Cardiac septum (tissue), 1 donor: ENCODE measurements at regions not wholly inside any gene's neighbourhood (a gene's known extent, or its start where the extent isn't known, plus 50 kb on each side); places are given as distances from the start of the nearest gene placed in this dataset.

Experiments used
- DNase-seq: peaks from one replicate; pipeline ENCODE4 v3.0.0-alpha.2; 2020; ENCODE audit warnings: low spot score
- intact Hi-C: fragments of 100-400 bp; cut with DNase I; formaldehyde crosslinking; loops from one replicate; pipeline ENCODE4 v1.14.0; 2022
- donor health status: DM: no; HTN: no; CAD: no.

DNA sequence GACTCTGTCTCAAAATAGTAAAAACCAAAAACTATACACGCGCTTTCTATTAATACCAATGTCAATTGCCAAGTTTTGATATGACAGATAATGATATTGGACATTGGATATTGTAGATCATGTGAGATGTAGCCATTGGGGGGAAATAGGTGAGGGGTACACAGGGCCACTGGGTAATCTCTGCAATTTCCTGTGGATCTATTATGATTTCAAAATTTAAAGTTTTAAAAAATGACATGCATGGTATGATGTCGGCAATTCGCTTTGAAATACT is 266.0 kb downstream of the PARN start:
- intact Hi-C loops = no loop called here
- no peak for DNase-seq

DNA sequence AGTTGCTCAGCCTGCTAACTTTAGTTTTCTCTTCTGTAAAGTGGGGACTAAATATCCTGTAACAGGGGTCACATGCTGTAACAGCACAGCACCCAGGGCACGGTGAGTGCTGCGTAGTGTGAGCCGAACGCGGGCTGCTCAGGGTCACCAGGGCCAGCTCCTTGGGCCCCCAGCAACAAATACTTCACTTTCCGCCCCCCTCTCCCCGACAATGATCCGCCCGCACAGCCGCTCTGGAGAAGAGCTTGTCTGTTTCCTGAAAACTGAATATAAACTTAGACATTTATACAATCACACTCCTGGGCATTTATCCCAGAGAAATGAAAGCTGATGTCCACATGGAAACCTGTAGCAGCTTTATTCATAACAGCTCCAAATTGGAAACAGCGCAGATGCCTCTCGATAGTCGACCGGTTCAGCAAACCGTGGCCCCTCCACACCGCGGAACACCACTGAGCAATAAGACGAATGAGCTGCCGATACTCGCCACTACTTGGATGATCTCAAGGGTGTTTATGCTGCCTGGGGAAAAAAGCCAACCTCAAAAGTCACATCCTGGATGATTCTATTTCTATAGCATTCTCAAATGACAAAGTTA is 267.2 kb downstream of the PARN start:
- no peak for DNase-seq
- intact Hi-C loops = no loop called here

DNA sequence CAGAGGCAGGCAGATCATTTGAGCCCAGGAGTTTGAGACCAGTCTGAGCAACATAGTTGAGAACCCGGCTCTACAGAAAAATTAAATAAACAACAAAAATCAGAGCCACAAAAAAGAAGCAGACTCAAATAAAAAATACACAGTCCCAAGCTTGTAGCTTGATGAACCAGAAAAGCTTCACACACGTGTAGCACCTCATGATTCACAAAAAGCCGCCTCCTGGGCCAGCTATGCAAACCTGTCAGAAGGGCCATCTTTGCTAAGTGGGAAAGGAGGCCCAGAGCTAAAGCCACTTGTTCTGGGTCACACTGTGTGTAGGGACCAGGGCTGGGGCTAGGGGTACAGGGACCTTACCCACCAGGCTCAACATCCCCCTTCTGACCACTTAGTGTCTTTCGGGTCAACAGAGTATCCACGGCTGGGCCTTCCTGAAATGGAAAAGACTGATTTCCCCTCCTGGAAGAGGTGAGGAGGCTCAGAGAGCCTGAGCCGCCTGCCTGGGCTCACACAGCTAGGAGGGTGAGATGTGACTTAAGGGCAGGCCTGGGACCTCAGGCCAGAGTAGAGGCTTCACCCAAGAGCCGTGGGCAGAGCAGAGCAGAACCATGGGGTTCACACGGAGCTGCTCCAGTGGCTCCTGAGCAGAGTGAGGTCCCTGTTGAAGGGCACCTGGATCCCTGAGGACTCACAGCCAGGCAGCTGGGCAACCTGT is 269.6 kb downstream of the PARN start:
- DNase-seq = no peak
- intact Hi-C loops = no loop called here

DNA sequence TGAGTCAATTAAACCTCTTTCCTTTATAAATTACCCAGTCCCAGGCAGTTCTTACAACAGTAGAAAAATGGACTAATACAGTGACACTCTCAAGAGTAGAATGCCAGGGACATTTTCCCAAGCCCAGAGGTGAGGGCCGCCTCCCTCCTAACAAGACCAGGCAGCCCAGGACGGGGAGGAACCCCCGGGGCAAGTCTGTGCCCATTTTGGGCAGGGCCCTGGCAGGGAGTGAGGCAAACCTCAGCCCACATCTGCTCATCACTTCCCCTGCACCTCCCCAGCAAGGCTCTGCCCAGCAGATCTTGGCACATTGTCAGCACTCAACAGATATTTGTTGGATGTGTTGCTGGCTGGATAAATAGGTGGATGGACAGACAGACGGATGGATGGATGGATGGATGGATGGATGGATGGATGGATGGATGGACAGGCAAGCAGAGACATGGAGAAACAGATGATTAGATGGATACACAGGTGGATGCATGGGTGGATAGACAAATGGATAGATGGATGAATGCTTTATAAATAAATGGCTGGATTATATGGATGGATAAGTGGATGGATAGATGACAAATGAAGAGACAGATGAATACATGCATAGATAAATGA is 271.3 kb downstream of the PARN start:
- DNase-seq = no peak
- intact Hi-C loops = no loop called here

DNA sequence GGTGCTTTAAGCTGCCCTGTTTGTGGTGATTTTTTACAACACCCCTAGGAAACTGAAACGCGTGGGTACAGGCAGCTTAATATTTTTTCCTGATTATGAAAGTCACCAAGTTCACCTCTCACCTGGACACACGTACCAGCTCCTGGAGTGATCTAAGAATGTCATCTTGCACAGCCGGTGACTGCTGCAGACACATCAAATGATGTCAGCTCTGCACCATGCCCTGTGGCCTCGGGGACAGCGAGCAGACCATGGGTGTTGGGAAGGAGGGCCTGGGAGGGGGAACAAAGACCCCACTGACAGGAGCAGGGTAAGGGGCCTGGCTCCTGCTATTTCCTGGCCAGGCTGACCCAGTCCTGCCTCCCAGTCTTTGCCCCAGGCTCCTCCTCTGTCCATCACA is 272.7 kb downstream of the PARN start:
- intact Hi-C loops = no loop called here
- no peak for DNase-seq

DNA sequence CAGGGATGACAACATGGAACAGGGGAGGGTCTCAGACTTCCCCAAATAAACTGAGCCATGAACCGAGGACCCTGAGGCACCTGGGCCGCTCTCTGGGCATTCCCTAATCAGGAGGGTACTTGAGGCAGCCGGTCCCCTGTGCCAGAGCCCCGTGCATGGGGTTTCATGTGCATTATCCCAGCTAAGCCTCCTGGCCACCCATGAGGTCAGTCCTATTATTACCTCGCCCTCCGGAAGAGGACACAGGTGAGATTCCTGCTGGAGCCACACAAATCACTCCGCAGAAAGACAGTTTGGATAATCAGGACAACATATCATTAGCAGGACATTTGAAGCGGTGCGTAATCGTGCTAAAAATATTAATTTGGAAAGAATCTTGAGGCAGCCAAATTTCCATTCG is 274.0 kb downstream of the PARN start:
- intact Hi-C loops = no loop called here
- no peak for DNase-seq

DNA sequence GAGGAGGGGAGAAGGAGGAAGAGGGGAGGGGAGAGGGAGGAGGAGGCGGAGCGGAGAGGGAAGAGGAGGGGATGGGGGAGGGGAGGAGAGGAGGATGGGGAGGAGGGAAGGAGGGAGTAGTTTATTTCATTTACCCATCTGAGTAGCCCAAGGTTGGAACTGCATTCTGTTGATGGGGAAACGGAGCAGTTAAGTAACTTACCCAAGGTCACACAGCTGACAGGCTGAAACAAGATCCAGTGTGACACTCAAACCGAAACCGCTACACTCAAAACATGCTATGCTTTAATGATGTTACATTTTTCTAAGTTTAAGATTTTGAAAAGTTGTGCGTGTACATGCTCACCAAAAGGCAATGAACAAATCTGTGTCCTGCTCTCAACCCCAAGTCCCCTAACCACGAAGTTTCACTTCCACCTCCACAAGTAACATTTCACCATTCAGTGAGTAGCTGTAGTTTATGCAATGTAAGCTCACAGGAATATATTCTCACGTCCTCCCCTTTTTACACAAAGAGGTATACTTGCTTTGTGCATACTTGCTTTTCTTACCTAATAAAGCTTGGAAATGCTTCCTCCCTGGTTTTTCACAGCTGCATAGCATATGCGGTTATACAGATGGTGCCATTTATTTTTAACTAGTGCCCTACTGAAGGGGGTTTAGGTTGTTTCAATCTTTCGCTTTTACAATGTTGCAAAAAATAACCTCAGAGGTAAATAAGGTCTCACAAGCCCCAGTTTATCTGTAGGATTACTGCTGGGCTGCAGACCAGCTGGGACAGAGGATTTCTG is 275.3 kb downstream of the PARN start:
- intact Hi-C loops = no loop called here
- DNase-seq = no peak

DNA sequence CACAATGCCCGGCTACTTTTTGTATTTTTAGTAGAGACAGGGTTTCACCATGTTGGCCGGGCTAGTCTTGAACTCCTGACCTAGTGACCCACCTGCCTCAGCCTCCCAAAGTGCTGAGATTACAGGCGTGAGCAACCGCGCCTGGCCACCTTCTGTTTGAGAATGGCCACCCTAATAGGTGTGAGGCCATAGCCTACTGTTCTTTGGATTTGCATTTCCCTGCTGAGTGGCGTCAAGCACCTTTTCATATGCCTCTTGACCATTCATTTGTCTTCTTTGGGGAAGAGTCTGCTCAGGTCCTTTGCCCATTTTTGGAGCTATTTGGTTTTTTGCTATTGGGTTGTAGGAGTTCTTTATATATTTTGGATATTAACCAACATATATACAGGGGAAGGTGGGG is 276.7 kb downstream of the PARN start:
- no peak for DNase-seq
- intact Hi-C loops = no loop called here

DNA sequence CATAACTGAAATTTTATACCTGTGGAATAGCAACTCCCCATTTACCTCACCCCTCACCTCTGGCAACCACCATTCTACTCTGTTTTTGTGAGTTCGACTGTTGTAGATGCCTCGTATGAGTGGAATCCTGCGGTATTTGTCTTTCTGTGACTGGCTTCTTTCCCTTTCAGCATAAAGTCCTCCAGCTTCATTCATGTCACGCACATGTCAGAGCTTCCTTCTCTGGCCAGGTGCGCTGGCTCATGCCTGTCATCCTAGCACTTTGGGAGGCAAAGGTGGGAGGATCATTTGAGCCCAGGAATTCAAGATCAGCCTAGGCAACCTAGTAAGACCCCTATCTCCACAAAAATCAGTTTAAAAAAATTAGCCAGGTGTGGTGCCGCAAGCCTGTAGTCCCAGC is 278.4 kb downstream of the PARN start:
- intact Hi-C loops = no loop called here
- no peak for DNase-seq

DNA sequence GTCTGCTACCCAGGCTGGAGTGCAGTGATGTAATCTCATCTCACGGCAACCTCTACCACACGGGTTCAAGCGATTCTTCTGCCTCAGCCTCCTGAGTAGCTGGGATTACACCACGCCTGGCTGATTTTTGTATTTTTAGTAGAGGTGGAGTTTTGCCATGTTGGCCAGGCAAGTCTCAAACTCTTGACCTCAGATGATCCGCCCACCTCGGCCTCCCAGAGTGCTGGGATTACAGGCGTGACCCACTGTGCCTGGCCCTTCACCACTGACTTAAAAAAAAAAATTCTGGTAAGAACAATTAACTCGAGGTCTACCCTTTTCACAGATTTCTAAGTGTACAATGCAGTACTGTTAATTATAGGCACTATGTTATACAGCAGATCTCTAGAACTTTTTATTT is 279.4 kb downstream of the PARN start:
- intact Hi-C loops = no loop called here
- no peak for DNase-seq

DNA sequence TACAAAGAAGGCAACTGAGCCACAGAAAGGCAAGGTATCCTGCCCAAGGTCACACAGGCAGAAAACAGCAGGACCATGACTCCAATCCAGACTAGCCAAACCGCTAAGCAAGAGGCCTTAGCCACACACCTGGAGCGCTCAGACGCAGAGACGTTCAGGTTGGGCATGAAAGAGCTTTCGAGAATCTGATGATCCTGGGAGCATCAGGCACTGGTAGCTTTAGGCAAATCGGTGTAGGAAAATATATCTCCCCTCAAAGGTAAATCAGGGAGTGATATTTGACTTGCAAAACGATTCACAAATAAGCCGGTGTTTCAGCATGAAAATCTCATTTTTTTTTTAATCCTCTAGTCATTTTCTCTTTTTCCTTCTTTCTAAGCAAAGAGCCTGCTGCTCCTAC is 279.0 kb downstream of the MRTFB start:
- DNase-seq = no peak
- intact Hi-C loops = no loop called here

DNA sequence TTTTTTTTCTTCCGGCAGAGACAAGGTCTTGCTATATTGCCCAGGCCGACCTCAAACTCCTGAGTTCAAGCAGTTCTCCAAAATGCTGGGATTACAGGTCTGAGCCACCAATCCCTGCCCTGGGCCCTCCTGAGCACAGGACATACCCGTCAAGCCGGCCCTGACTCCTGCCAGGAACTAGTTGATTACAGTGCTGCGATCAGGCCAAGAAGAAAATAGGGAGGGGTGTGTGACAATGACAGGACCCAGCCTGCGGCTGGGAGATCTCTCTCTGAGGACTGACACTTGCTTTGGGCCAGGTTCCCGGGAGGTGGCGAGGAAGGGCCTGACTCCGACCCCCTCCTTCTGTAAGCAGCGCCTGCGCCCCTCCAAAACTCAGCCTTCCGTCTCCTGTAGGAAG is 276.6 kb downstream of the MRTFB start:
- intact Hi-C loops = loop anchor here (5.0 kb wide), 1 partner anchor 40 kb away; no protein-coding TSS in a partner anchor

DNA sequence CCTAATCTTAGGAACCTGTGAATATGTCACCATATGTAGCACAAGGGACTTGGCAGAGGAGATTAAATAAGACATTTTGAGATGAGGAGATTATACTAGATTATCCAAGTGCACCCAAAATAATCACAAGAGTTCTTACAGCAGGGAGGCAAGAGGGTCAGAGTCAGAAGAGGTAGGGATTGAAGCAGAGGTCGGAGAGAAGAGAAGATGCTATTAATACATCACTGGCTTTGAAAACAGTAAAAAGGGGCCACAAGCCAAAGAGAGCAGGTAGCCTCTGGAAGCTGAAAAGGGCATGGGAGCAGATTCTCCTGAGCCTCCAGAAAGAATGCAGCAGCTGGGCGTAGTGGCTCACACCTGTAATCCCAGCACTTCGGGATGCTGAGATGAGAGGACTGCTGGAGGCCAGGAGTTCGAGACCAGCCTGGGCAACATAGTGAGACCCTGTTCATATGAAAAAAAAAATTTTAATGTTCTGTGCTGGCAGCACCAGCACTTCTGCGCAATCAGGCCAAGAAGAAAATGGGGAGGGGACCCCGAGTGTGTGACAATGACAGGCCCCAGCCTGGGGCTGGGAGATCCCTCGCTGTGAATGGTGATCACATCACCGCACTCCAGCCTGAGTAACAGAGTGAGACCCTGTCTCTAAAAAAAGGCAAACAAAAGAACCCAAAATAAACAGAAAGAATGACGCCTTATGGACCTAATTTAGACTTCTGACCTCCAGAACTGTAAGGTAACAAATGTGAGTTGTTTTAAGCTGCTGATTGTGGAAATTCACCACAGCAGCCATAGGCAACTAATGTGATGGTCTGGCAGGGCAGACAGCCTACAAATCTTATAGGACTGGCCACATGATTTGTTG is 275.4 kb downstream of the MRTFB start:
- no peak for DNase-seq
- intact Hi-C loops = loop anchor here (5.0 kb wide), 1 partner anchor 39 kb away; no protein-coding TSS in a partner anchor

More for the DNA sequence above, 276.6 kb downstream of the MRTFB start:
- peak; percentile 78 for DNase-seq

DNA sequence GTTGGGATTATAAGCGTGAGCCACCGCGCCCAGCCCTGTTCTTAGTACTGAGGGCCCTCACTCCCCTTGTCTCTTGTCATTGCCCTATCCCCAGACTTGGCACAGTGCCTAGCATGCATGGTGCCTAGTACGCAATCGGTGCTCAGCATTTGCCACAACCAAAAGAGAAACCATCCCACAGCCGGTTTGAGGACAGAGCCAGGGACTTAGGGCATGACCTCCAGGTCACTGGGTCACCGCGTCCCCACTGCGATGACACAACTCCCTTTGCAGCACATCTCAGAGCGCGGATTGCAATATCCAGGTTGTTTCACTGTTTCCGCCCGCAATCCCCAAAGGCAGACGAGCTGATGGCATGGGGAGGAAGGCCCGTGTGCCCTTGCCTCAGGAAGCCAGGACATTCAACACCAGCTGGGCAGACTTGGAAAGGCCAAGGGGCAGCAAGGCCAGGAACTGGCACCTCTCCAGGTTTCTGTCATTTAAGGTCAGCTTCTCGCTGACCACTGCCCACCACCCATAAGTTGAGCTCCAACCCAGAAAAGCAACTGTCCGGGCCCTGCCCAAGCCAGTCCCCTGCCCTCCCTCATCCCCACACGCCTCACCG is 274.5 kb downstream of the MRTFB start:
- intact Hi-C loops = loop anchor here (5.0 kb wide), 1 partner anchor 38 kb away; no protein-coding TSS in a partner anchor
- no peak for DNase-seq

DNA sequence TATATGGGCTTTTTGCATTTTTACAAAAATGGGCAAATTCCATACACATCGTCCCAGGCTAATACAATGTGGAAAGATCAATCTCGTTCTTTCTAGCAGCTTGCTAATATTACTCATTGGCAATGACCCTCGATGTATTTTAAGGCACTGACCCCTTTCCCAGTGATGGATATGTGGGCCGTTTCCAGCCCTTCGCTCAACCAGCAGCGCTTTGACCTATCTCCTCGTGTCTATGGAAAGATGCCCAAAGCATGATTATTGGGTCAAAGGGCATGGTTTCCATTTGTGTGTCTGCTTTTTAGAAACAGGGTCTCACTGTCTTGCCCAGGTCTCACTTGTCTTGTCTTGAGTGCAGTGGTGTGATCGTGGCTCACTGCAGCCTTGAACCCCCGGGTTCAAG is 273.8 kb downstream of the MRTFB start:
- intact Hi-C loops = loop anchor here (5.0 kb wide), 1 partner anchor 38 kb away; no protein-coding TSS in a partner anchor

DNA sequence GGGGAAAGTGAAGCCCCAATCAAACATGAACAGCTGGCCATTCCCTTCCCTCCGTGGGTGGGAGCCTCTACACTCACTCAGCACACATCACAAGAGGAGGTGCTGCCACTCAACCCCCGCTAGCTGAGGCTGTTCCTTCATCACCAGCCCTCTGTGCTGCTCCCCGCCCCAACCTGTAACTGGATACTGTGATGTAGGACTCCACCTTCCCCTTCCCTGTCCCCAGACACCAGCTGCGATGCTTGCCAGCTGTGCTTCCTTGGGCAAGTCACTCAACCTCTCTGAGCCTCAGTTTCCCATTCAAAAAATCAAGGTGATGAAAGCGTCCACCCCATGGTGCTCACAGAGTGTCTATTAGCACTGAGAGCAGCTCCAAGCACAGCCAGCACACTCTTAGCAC is 273.2 kb downstream of the MRTFB start:
- intact Hi-C loops = no loop called here
- no peak for DNase-seq

More for the DNA sequence above, 273.8 kb downstream of the MRTFB start:
- no peak for DNase-seq

DNA sequence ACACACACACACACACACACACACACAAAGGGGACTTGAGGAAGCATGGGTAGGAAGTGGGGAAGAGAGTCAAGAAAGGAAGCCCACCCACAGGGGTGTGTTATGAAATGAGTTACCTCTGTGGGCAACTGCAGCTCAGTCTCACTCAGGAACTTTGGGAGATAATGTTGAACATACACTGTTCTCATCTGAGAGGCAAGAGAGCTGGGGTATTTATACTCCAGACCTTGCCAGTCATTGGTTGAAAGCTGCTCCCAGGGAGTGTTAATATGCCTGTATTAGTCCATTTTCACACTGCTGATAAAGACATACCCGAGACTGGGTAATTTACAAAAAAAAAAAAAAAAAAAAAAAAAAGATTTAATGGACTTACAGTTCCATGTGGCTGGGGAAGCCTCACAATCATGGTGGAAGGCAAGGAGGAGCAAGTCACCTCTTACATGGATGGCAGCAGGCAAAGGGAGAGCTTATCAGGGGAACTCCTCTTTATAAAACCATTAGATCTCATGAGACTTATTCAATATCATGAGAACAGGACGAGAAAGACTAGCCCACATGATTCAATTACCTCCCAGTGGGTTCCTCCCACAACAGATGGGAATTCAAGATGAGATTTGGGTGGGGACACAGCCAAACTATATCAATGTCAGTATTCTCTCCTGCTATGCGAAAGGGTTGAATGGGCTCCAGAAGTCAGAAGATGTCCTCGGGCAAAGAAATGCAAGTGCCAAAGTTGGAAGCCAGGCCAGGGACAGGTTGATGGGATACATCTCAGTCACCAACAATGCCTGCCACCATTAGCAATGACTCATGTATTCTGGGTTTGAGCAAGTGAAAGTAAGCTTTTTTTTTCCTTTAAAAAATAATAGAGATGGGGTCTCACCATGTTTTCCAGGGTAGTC is 270.5 kb downstream of the MRTFB start:
- no peak for DNase-seq
- intact Hi-C loops = no loop called here

DNA sequence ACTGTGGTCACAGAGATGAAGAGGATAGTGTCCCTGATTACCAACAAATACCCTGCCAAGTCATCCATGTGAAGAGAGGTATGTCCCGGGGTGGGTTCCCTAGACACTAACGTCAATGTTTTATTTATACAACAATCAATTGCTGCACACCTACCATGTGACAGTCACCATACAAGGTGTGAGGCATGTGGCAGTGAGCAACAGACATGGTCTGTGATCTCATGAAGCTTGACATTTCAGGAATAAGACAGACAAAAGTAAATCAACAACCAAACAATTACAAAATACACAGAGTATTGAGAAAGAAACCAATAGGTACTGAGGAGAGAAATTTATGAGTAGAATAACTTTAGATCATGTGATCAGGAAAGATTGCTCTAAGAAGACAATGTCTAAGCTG is 268.6 kb downstream of the MRTFB start:
- no peak for DNase-seq
- intact Hi-C loops = no loop called here
